K562 (cell line): ENCODE measurements at regions not wholly inside any gene's neighbourhood (a gene's known extent, or its start where the extent isn't known, plus 50 kb on each side); places are given as distances from the start of the nearest gene placed in this dataset.

Experiments
- ATAC-seq: fragments of 200-7000 bp; cut with Tn5 transposase; 3 replicates; pipeline ENCODE4 v1.9.1; 2020; ENCODE audit warnings: moderate library complexity
- BruUV-seq: library from RNA; stranded (reverse); fragments of 400-500 nt; replicated peaks from 2 replicates; lab custom pipeline; 2021; lab: Mats Ljungman, UMichigan
- CTCF ChIA-PET: fragments of 300-600 bp; formaldehyde crosslinking; extraction: SDS; loops from one replicate; lab custom pipeline; 2021; ENCODE audit warnings: low intra/inter-chr PET ratio; lab: Yijun Ruan, JAX
- POLR2A ChIA-PET: fragments of 300-600, 350-650 bp; sonication (Branson Sonifier 250); formaldehyde crosslinking; extraction: SDS; loops from one replicate; lab custom pipeline; 2021; ENCODE audit warnings: antibody characterized with exemption, inconsistent platforms; lab: Yijun Ruan, JAX
- DNase-seq, 4 experiments: peaks; one replicate each; pipeline versions ENCODE4 v3.0.0 to v3.0.0-alpha.2; 2011 to 2018; ENCODE audit warnings: low spot score in 3 of 4, mixed read lengths in 3 of 4; ENCODE audit errors: extremely low read depth in 1 of 4
- FAIRE-seq: peaks from 2 replicates; lab custom pipeline; 2011; peaks lifted over from hg19 to GRCh38; lab: Jason Lieb, UNC
- H2AFZ ChIP-seq: 2 replicates; pipeline ENCODE4 v1.6.0; 2011; ENCODE audit warnings: low read depth, low read length, control low read depth, inconsistent platforms
- H3K27ac ChIP-seq: fragments of 200-600 bp; 3 replicates; pipeline ENCODE4 v1.8.0; 2011; ENCODE audit warnings: low read depth, mild to moderate bottlenecking, control low read depth, inconsistent platforms, low read length, moderate library complexity, mixed read lengths; ENCODE audit errors: extremely low read depth
- H3K27me3 ChIP-seq, 2 experiments: fragments of 300-600 bp in 1 of 2; 2 replicates in 1 of 2; 3 replicates in 1 of 2; pipeline versions ENCODE4 v1.6.0 to v1.8.0; 2011; ENCODE audit warnings: inconsistent platforms in 2 of 2, low read length in 2 of 2, mild to moderate bottlenecking in 1 of 2, mixed read lengths in 1 of 2, moderate library complexity in 1 of 2; ENCODE audit not compliant: control insufficient read depth in 2 of 2, insufficient read depth in 2 of 2
- H3K36me3 ChIP-seq: fragments of 300-600 bp; 3 replicates; pipeline ENCODE4 v1.8.0; 2011; ENCODE audit warnings: mild to moderate bottlenecking, low read length, inconsistent platforms; ENCODE audit not compliant: control insufficient read depth, insufficient read depth
- H3K4me1 ChIP-seq, 2 experiments: fragments of 200-600 bp in 1 of 2; replicated peaks in 1 of 2; 2 replicates in 1 of 2; 3 replicates in 1 of 2; pipeline versions ENCODE4 v1.5.1 to v1.8.0; 2011; ENCODE audit warnings: inconsistent platforms in 2 of 2, low read length in 2 of 2, mild to moderate bottlenecking in 1 of 2, mixed read lengths in 1 of 2, moderate library complexity in 1 of 2; ENCODE audit not compliant: control insufficient read depth in 2 of 2, insufficient read depth in 2 of 2
- H3K4me2 ChIP-seq: 2 replicates; pipeline ENCODE4 v1.6.1; 2011; ENCODE audit warnings: low read length, control low read depth, inconsistent platforms, mixed read lengths; ENCODE audit not compliant: insufficient read depth
- H3K4me3 ChIP-seq: fragments of 200-600 bp; sonication (generic), shearing (Covaris generic); 2 replicates; pipeline ENCODE4 v1.5.1; 2016; ENCODE audit warnings: control low read depth, inconsistent platforms
- H3K79me2 ChIP-seq: fragments of 200-600 bp; 3 replicates; pipeline ENCODE4 v1.8.0; 2011; ENCODE audit warnings: low read length, inconsistent platforms; ENCODE audit not compliant: control insufficient read depth, insufficient read depth
- H3K9ac ChIP-seq, 2 experiments: 2 replicates each; pipeline versions ENCODE4 v1.6.0 to v1.6.1; 2011; ENCODE audit warnings: low read depth in 2 of 2, low read length in 2 of 2, control low read depth in 1 of 2, inconsistent platforms in 1 of 2, mild to moderate bottlenecking in 1 of 2, mixed read lengths in 1 of 2; ENCODE audit not compliant: insufficient read depth in 1 of 2
- H3K9me1 ChIP-seq: one replicate; pipeline ENCODE4 v1.6.0; 2011; ENCODE audit warnings: inconsistent platforms, mild to moderate bottlenecking, low read length, moderate library complexity; ENCODE audit not compliant: control insufficient read depth, insufficient read depth
- H3K9me3 ChIP-seq: replicated peaks from 2 replicates; pipeline ENCODE4 v1.5.1; 2011; ENCODE audit warnings: low read depth, low read length, inconsistent platforms; ENCODE audit not compliant: control insufficient read depth, insufficient read depth
- H4K20me1 ChIP-seq: replicated peaks from 2 replicates; pipeline ENCODE4 v1.6.1; 2011; ENCODE audit warnings: low read length, inconsistent platforms, mixed read lengths; ENCODE audit not compliant: control insufficient read depth, insufficient read depth
- BHLHE40 ChIP-seq: IDR thresholded peaks from 2 replicates; pipeline ENCODE4 v1.6.1; 2011; ENCODE audit warnings: low read length, improper control_type of control experiment
- CREB5 ChIP-seq: fragments of 250-450 bp; sonication (Bioruptor Pico); IDR thresholded peaks from 2 replicates; pipeline ENCODE4 v1.5.0; 2020; ENCODE audit warnings: mild to moderate bottlenecking
- CTCFL ChIP-seq: IDR thresholded peaks from 2 replicates; pipeline ENCODE4 v1.6.1; 2011; ENCODE audit warnings: borderline replicate concordance, low read depth, mild to moderate bottlenecking, moderate library complexity, low read length; ENCODE audit not compliant: insufficient read depth, poor library complexity, severe bottlenecking
- DPF2 ChIP-seq: fragments of 450-650 bp; IDR thresholded peaks from 2 replicates; pipeline ENCODE4 v1.6.1; 2016
- IRF1 ChIP-seq: sonication (generic); formaldehyde crosslinking; IDR thresholded peaks from 2 replicates; pipeline ENCODE4 v1.8.0; 2022; ENCODE audit warnings: missing genetic modification reagents, mild to moderate bottlenecking, borderline replicate concordance
- MEF2D ChIP-seq: conservative IDR thresholded peaks from 2 replicates; pipeline ENCODE4 v1.6.1; 2016; ENCODE audit warnings: low read depth, missing genetic modification characterization, missing compliant biosample characterization
- MEIS2 ChIP-seq: fragments of 450-650 bp; IDR thresholded peaks from 2 replicates; pipeline ENCODE4 v1.6.1; 2014; ENCODE audit warnings: mild to moderate bottlenecking; ENCODE audit not compliant: partially characterized antibody
- MNT ChIP-seq, 2 experiments: fragments of 450-650 bp; conservative IDR thresholded peaks; 2 replicates each; pipeline ENCODE4 v1.6.1; 2017; ENCODE audit warnings: mild to moderate bottlenecking in 2 of 2, moderate library complexity in 2 of 2
- OTX1 ChIP-seq: fragments of 450-650 bp; formaldehyde crosslinking; IDR thresholded peaks from 2 replicates; pipeline ENCODE4 v1.4.0; 2022; ENCODE audit warnings: mild to moderate bottlenecking
- SAFB2 ChIP-seq: fragments of 200-400 bp; formaldehyde crosslinking; IDR thresholded peaks from 2 replicates; pipeline ENCODE4 v1.6.1; 2018; ENCODE audit warnings: borderline replicate concordance, low read length, low read depth, moderate library complexity; ENCODE audit not compliant: severe bottlenecking
- SMARCA4 ChIP-seq: fragments of 450-650 bp; IDR thresholded peaks from 2 replicates; pipeline ENCODE4 v1.6.1; 2016
- SREBF1 ChIP-seq: fragments of 150-350 bp; IDR thresholded peaks from 2 replicates; pipeline ENCODE4 v1.6.1; 2014; ENCODE audit warnings: antibody characterized with exemption, low read depth, low read length, borderline replicate concordance
- SRSF3 ChIP-seq: fragments of 200-400 bp; formaldehyde crosslinking; IDR thresholded peaks from 2 replicates; pipeline ENCODE4 v1.6.1; 2016; ENCODE audit warnings: mild to moderate bottlenecking, low read length, moderate library complexity; ENCODE audit not compliant: insufficient read depth
- TRIM25 ChIP-seq: fragments of 450-650 bp; IDR thresholded peaks from 2 replicates; pipeline ENCODE4 v1.7.0; 2016; ENCODE audit warnings: borderline replicate concordance
- ZNF316 ChIP-seq: fragments of 450-650 bp; IDR thresholded peaks from 2 replicates; pipeline ENCODE4 v1.6.1; 2016
- WGBS: fragments of 100-300 bp; shearing (Covaris generic); methylation state at CpG from one replicate; pipeline ENCODE4 v1.1.6; 2016; ENCODE audit warnings: low coverage, mixed read lengths; ENCODE audit not compliant: insufficient coverage; ENCODE audit errors: missing lambda C conversion rate; 5-methylcytosine and 5-hydroxymethylcytosine counted together
- in situ Hi-C: fragments of 300-500 bp; cut with MboI; formaldehyde crosslinking; loops from 4 replicates; pipeline ENCODE4 v1.15.0; 2018; ENCODE audit warnings: inconsistent platforms, mixed read lengths
- intact Hi-C: fragments of 100-400 bp; cut with micrococcal nuclease; formaldehyde crosslinking; loops from 2 replicates; pipeline ENCODE4 v1.14.2; 2022

GRCh38 chr6:14770040-14770439, 475.8 kb upstream of the JARID2 start:
- peaks cover 0 to 17% of the 10 kb centered on the region in 2 experiments; a peak in 3 of 5 replicates for H3K4me1 ChIP-seq
- no peak overlapping the region for H3K9ac ChIP-seq
- no peak overlapping the region; the same call in 1 of the 2 replicates for H2AFZ ChIP-seq
- H3K79me2 ChIP-seq: no peaks in the 10 kb centered on the region
- H3K4me2 ChIP-seq: no peak overlapping the region
- no TSS peak for BruUV-seq
- no peaks in the 10 kb centered on the region for H3K36me3 ChIP-seq
- no peaks in the 10 kb centered on the region for H3K9me1 ChIP-seq
- DNase-seq: no peak
- no peaks in the 10 kb centered on the region for H3K9me3 ChIP-seq
- no peaks in the 10 kb centered on the region for H4K20me1 ChIP-seq
- POLR2A ChIA-PET: no interaction called here
- in situ Hi-C loops: no loop called here
- 63% methylated on average over 3 of the region's 3 CpGs for WGBS
- no peak overlapping the region for H3K27ac ChIP-seq
- H3K4me3 ChIP-seq: no peak overlapping the region
- CTCF ChIA-PET: no interaction called here
- H3K27me3 ChIP-seq: no peaks in the 10 kb centered on the region
- intact Hi-C loops: no loop called here
- no peak for FAIRE-seq
- ATAC-seq: no peak
- TF ChIP-seq BHLHE40 (no peak), SAFB2 (no peak), SREBF1 (no peak), IRF1 (CRISPR knock-in tag) (no peak), TRIM25 (no peak), MEF2D (tag) (no peak), MEIS2 (no peak), SRSF3 (no peak), SMARCA4 (no peak), DPF2 (no peak), OTX1 (CRISPR knock-in tag) (no peak), CTCFL (no peak), CREB5 (CRISPR knock-in tag) (no peak), MNT (conservative IDR thresholded peaks at IDR 0.05) (no peak), ZNF316 (no peak)
